ENCODE measurements at regions not wholly inside any gene's neighbourhood (a gene's known extent, or its start where the extent isn't known, plus 50 kb on each side); places are given as distances from the start of the nearest gene placed in this dataset.

- H3K4me1 ChIP-seq (ENCODE audit: control insufficient read depth, insufficient read depth, low read length), result no peaks in the 10 kb centered on the region
- intact Hi-C loops (cut with micrococcal nuclease), result no loop called here
- Mint-ChIP-seq H3K9me3 (no peaks in the 10 kb centered on the region), H3K4me3 (no peak overlapping the region), H3K36me3 (no peaks in the 10 kb centered on the region), H3K27me3 (ENCODE audit: low read depth in 2 of 2) (peaks cover 16 to 20% of the 10 kb centered on the region in 2 donors), H3K27ac (no peak overlapping the region), H3K4me1 (no peaks in the 10 kb centered on the region)
- H3K9me3 ChIP-seq (ENCODE audit: control insufficient read depth, insufficient read depth, low read length), result no peaks in the 10 kb centered on the region
- WGBS (ENCODE audit: insufficient coverage), result 73% methylated on average over 5 of the region's 5 CpGs
- no peak overlapping the region for H3K27ac ChIP-seq (ENCODE audit: low read length)
- H3K27me3 ChIP-seq (ENCODE audit: control insufficient read depth, insufficient read depth, low read length), result no peaks in the 10 kb centered on the region
- H3K36me3 ChIP-seq (ENCODE audit: control insufficient read depth, insufficient read depth, low read length), result no peaks in the 10 kb centered on the region
- DNase-seq (no peak), ATAC-seq (no peak)
- no peak overlapping the region for H3K4me3 ChIP-seq (ENCODE audit: low read length)
- TF ChIP-seq CTCF (IDR thresholded peaks at IDR 0.05), result no peak
Observed at GRCh38 chr6:4563156-4563555, 213.0 kb upstream of the CDYL start.

GRCh38 chr6:4561773-4562400 lies 214.3 kb upstream of the CDYL start:
- Mint-ChIP-seq H3K27me3 (ENCODE audit: low read depth in 2 of 2) (peaks cover 10 to 11% of the 10 kb centered on the region in 2 donors), H3K9me3 (no peaks in the 10 kb centered on the region), H3K27ac (no peak overlapping the region), H3K4me3 (no peak overlapping the region), H3K4me1 (no peaks in the 10 kb centered on the region), H3K36me3 (no peaks in the 10 kb centered on the region)
- intact Hi-C loops (cut with micrococcal nuclease), result no loop called here
- no peak overlapping the region for H3K4me3 ChIP-seq (ENCODE audit: low read length)
- no peak for ATAC-seq
- no peaks in the 10 kb centered on the region for H3K27me3 ChIP-seq (ENCODE audit: control insufficient read depth, insufficient read depth, low read length)
- no peak overlapping the region for H3K27ac ChIP-seq (ENCODE audit: low read length)
- WGBS (ENCODE audit: insufficient coverage), result 85% methylated on average over 6 of the region's 6 CpGs
- TF ChIP-seq CTCF (IDR thresholded peaks at IDR 0.05), result no peak
- DNase-seq, result no peak
- no peaks in the 10 kb centered on the region for H3K36me3 ChIP-seq (ENCODE audit: control insufficient read depth, insufficient read depth, low read length)
- no peaks in the 10 kb centered on the region for H3K9me3 ChIP-seq (ENCODE audit: control insufficient read depth, insufficient read depth, low read length)
- no peaks in the 10 kb centered on the region for H3K4me1 ChIP-seq (ENCODE audit: control insufficient read depth, insufficient read depth, low read length)

GRCh38 chr6:4561078-4561435 lies 215.1 kb upstream of the CDYL start:
- DNase-seq (no peak), ATAC-seq (no peak)
- no peaks in the 10 kb centered on the region for H3K9me3 ChIP-seq (ENCODE audit: control insufficient read depth, insufficient read depth, low read length)
- no peak overlapping the region for H3K27ac ChIP-seq (ENCODE audit: low read length)
- no peak overlapping the region for H3K4me3 ChIP-seq (ENCODE audit: low read length)
- no peaks in the 10 kb centered on the region for H3K9me3 Mint-ChIP-seq
- H3K36me3 Mint-ChIP-seq, result no peaks in the 10 kb centered on the region
- no peak overlapping the region for H3K4me3 Mint-ChIP-seq
- 82% methylated on average over 3 of the region's 3 CpGs for WGBS (ENCODE audit: insufficient coverage)
- TF ChIP-seq CTCF (IDR thresholded peaks at IDR 0.05), result no peak
- no peaks in the 10 kb centered on the region for H3K36me3 ChIP-seq (ENCODE audit: control insufficient read depth, insufficient read depth, low read length)
- H3K4me1 Mint-ChIP-seq, result no peaks in the 10 kb centered on the region
- H3K27me3 Mint-ChIP-seq (ENCODE audit: low read depth in 2 of 2), result peaks cover 8 to 10% of the 10 kb centered on the region in 2 donors
- no peaks in the 10 kb centered on the region for H3K27me3 ChIP-seq (ENCODE audit: control insufficient read depth, insufficient read depth, low read length)
- intact Hi-C loops (cut with micrococcal nuclease), result no loop called here
- H3K27ac Mint-ChIP-seq, result no peak overlapping the region
- no peaks in the 10 kb centered on the region for H3K4me1 ChIP-seq (ENCODE audit: control insufficient read depth, insufficient read depth, low read length)
